Chondrocyte (in vitro differentiated cells): ENCODE measurements at regions not wholly inside any gene's neighbourhood (a gene's known extent, or its start where the extent isn't known, plus 50 kb on each side); places are given as distances from the start of the nearest gene placed in this dataset.

Experiments
- DNase-seq: peaks from one replicate; pipeline ENCODE4 v3.0.0; 2021; ENCODE audit warnings: mixed read lengths, low spot score
- H3K27ac Mint-ChIP-seq: one replicate; pipeline ENCODE4 v1.8.0; 2021; ENCODE audit warnings: mild to moderate bottlenecking, moderate library complexity, mixed read lengths; ENCODE audit not compliant: unreplicated experiment
- H3K27me3 Mint-ChIP-seq: 2 replicates; pipeline ENCODE4 v1.8.0; 2021; ENCODE audit warnings: low read depth, mixed read lengths
- H3K36me3 Mint-ChIP-seq: 2 replicates; pipeline ENCODE4 v1.8.0; 2021; ENCODE audit warnings: low read depth, mixed read lengths
- H3K4me1 Mint-ChIP-seq: 2 replicates; pipeline ENCODE4 v1.8.0; 2021; ENCODE audit warnings: low read depth, mild to moderate bottlenecking, mixed read lengths
- H3K4me3 Mint-ChIP-seq: one replicate; pipeline ENCODE4 v1.8.0; 2021; ENCODE audit warnings: mild to moderate bottlenecking, moderate library complexity, mixed read lengths; ENCODE audit not compliant: unreplicated experiment
- H3K9me3 Mint-ChIP-seq: 2 replicates; pipeline ENCODE4 v1.8.0; 2021; ENCODE audit warnings: low read depth, mixed read lengths
- TF ChIP-seq, protein P1 (sequence below): fragments of 200-600 bp; sonication (generic); IDR thresholded peaks from 2 replicates; pipeline ENCODE4 v1.5.0; 2021; ENCODE audit warnings: antibody characterized with exemption, mild to moderate bottlenecking, moderate library complexity

DNA sequence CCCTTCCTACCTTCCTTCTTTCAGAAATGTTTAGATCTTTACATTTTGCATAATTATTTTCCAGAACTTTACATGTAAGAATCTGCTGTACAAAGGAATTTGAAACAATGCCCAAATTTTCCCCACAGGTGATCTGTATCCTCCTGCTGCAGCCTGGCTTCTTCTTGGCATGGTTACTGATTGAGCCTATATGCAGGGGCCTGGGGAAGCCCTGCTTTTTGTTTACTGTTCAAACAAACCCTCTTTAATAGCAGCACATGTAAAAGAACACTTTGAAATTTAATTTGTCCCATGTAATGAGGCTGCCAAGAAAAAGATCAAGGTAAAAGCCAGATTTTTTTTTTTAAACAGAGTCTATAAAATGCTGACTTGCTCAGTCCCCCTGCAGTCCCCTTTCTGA lies 432.2 kb downstream of the TUSC7 start:
- H3K36me3 Mint-ChIP-seq, result no peaks in the 10 kb centered on the region
- H3K4me3 Mint-ChIP-seq, result no peak overlapping the region
- H3K9me3 Mint-ChIP-seq, result no peaks in the 10 kb centered on the region
- no peak overlapping the region for H3K27ac Mint-ChIP-seq
- peaks cover 2% of the 10 kb centered on the region for H3K27me3 Mint-ChIP-seq
- DNase-seq, result no peak
- peaks cover 18% of the 10 kb centered on the region for H3K4me1 Mint-ChIP-seq
- TF ChIP-seq, protein P1, sequence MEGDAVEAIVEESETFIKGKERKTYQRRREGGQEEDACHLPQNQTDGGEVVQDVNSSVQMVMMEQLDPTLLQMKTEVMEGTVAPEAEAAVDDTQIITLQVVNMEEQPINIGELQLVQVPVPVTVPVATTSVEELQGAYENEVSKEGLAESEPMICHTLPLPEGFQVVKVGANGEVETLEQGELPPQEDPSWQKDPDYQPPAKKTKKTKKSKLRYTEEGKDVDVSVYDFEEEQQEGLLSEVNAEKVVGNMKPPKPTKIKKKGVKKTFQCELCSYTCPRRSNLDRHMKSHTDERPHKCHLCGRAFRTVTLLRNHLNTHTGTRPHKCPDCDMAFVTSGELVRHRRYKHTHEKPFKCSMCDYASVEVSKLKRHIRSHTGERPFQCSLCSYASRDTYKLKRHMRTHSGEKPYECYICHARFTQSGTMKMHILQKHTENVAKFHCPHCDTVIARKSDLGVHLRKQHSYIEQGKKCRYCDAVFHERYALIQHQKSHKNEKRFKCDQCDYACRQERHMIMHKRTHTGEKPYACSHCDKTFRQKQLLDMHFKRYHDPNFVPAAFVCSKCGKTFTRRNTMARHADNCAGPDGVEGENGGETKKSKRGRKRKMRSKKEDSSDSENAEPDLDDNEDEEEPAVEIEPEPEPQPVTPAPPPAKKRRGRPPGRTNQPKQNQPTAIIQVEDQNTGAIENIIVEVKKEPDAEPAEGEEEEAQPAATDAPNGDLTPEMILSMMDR, result no peak

DNA sequence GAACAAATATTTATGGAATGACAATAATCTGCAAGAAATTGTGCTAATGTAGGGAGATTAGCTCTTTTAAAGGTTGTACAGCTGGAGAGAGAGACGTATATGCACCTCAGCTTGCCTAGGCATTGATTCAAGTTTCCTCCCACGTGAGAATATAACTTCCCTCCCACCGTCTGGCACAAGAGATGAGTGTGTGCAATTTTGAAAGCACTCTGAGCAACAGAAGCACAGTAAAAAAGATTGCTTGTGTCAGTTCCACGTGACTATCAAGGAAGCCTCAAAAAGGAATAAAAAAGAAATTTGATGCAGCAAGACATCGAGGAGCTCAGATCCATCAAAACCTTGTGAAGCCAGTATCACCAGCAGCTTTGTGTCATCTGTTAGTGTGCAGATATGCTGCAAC lies 435.3 kb downstream of the TUSC7 start:
- Mint-ChIP-seq H3K4me3 (no peak overlapping the region), H3K27me3 (no peaks in the 10 kb centered on the region), H3K27ac (no peak overlapping the region), H3K36me3 (no peaks in the 10 kb centered on the region), H3K9me3 (no peaks in the 10 kb centered on the region), H3K4me1 (peaks cover 18% of the 10 kb centered on the region)
- TF ChIP-seq, protein P1, result no peak
- no peak for DNase-seq

DNA sequence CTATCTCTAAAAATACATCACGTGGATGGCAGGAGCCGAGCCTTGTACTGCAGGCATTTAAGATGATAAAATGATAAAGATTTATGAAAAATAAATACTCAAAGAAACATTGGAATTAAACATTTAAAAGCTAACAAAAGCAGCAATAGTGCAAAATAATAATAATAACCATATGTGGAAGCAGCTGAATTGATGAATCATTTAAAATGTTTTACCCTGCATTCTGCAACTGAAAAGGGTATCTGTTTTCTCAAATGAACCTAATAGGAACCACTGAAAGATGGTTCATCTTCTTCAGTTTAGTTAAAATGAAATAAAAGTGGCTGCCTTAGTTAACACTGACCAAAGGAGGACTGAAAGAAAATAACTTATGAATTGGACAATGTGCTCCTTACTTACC lies 436.1 kb downstream of the TUSC7 start:
- Mint-ChIP-seq H3K4me1 (peaks cover 19% of the 10 kb centered on the region), H3K27me3 (no peaks in the 10 kb centered on the region), H3K27ac (no peak overlapping the region)

DNA sequence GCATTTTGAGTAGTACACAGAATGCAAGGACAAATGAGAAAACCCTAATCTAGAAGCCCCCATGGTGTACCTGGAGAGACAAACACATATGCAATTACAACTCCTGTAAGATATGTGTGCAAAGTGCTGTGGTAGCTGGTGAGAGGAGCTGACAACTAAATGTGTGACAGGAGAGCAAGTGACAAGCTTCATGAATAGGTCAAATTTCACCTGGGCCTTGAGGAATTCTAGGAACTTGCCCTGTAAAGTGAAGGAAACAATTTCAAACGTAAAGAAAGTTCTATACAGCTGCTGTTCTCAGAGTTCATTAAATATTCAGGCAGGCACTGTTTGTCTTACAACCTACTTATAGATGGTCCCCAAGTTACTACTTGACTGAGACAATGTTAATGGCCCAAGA lies 437.0 kb downstream of the TUSC7 start:
- Mint-ChIP-seq H3K4me3 (no peak overlapping the region), H3K9me3 (peaks cover 6% of the 10 kb centered on the region), H3K27ac (no peak overlapping the region), H3K36me3 (no peaks in the 10 kb centered on the region), H3K4me1 (peaks cover 24% of the 10 kb centered on the region), H3K27me3 (no peaks in the 10 kb centered on the region)
- DNase-seq, result no peak
- TF ChIP-seq, protein P1, result no peak

More for the DNA sequence above, 436.1 kb downstream of the TUSC7 start:
- DNase-seq, result no peak
- H3K9me3 Mint-ChIP-seq, result peaks cover under 1% of the 10 kb centered on the region
- H3K36me3 Mint-ChIP-seq, result no peaks in the 10 kb centered on the region
- H3K4me3 Mint-ChIP-seq, result no peak overlapping the region
- TF ChIP-seq, protein P1, result no peak

DNA sequence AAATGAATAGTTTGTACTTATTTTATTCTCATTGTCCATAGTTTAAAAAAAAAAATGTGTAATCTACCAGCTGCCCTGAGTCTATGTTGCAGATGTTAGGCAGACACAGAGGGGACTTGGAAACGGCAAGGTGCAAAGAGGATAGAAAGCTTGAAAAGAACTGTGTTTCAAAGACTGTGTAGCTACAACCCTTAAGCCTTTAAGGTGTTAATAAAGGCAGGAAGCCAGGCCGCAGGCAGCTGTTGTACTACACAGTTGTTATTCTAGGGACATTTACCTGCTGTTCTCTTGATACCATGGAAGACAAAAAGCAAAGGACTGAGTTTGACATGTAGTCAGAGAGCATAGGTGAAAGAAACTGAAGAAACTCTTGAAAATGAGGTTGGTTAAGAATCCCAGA lies 440.0 kb downstream of the TUSC7 start:
- DNase-seq, result no peak
- Mint-ChIP-seq H3K4me3 (no peak overlapping the region), H3K36me3 (no peaks in the 10 kb centered on the region), H3K4me1 (peaks cover 13% of the 10 kb centered on the region), H3K27ac (no peak overlapping the region), H3K9me3 (peaks cover 8% of the 10 kb centered on the region), H3K27me3 (no peaks in the 10 kb centered on the region)
- TF ChIP-seq, protein P1, result no peak
